ENCODE measurements at regions not wholly inside any gene's neighbourhood (a gene's known extent, or its start where the extent isn't known, plus 50 kb on each side); places are given as distances from the start of the nearest gene placed in this dataset.

GRCh38 chr4:54571293-54572151 lies 86.2 kb upstream of the KIT start:
- 73 to 78% methylated on average over 9 to 12 of the region's 12 CpGs for WGBS, 2 donors (ENCODE audit: low coverage in 1 of 2)
- in situ Hi-C loops (cut with MboI; ENCODE audit: low pct_ligation_motif_present in 1 of 4, low pct_unique_long_range_greater_than_20kb in 1 of 4, low sequenced_read_pairs in 3 of 4) (no loop called here), intact Hi-C loops (cut with DNase I; ENCODE audit: low total_unique reads) (no loop called here)
- DNase-seq = no peak
- H3K36me3 ChIP-seq = no peaks in the 10 kb centered on the region
- H3K4me3 ChIP-seq = no peak overlapping the region
- H3K4me1 ChIP-seq = peaks cover 0 to 5% (median 0%) of the 10 kb centered on the region in 4 donors
- H3K27ac ChIP-seq = no peak overlapping the region
- H3K27me3 ChIP-seq = no peaks in the 10 kb centered on the region
- TF ChIP-seq CTCF (IDR thresholded peaks at IDR 0.05) = no peak
- no peak for TF ChIP-seq POLR2A (IDR thresholded peaks at IDR 0.05)
- no peak for TF ChIP-seq EP300 (IDR thresholded peaks at IDR 0.05; ENCODE audit: low read depth)
- TF ChIP-seq POLR2AphosphoS5 (IDR thresholded peaks at IDR 0.05) = no peak
- no peaks in the 10 kb centered on the region for H3K9me3 ChIP-seq

- in situ Hi-C loops (cut with MboI; ENCODE audit: low pct_ligation_motif_present in 1 of 4, low pct_unique_long_range_greater_than_20kb in 1 of 4, low sequenced_read_pairs in 3 of 4) (no loop called here), intact Hi-C loops (cut with DNase I; ENCODE audit: low total_unique reads) (no loop called here)
- Histone ChIP-seq H3K27ac (no peak overlapping the region), H3K36me3 (no peaks in the 10 kb centered on the region), H3K4me1 (no peaks in the 10 kb centered on the region), H3K27me3 (no peaks in the 10 kb centered on the region), H3K9me3 (no peaks in the 10 kb centered on the region), H3K4me3 (no peak overlapping the region)
- TF ChIP-seq CTCF (IDR thresholded peaks at IDR 0.05) = no peak
- TF ChIP-seq EP300 (IDR thresholded peaks at IDR 0.05; ENCODE audit: low read depth) = no peak
- no peak for TF ChIP-seq POLR2A (IDR thresholded peaks at IDR 0.05)
- no peak for TF ChIP-seq POLR2AphosphoS5 (IDR thresholded peaks at IDR 0.05)
- DNase-seq = no peak
Measured at GRCh38 chr4:54572152-54572542, 85.6 kb upstream of the KIT start.

- in situ Hi-C loops (cut with MboI; ENCODE audit: low pct_ligation_motif_present in 1 of 4, low pct_unique_long_range_greater_than_20kb in 1 of 4, low sequenced_read_pairs in 3 of 4) = no loop called here
- Histone ChIP-seq H3K9me3 (no peaks in the 10 kb centered on the region), H3K4me3 (no peak overlapping the region), H3K4me1 (no peaks in the 10 kb centered on the region), H3K27ac (no peak overlapping the region), H3K27me3 (no peaks in the 10 kb centered on the region), H3K36me3 (no peaks in the 10 kb centered on the region)
- 88% methylated on average over 1 of the region's 1 CpG; no CpG with 5 or more reads in 1 of the 2 donors for WGBS, 2 donors (ENCODE audit: low coverage in 1 of 2)
- DNase-seq = no peak
- TF ChIP-seq POLR2A (IDR thresholded peaks at IDR 0.05) = no peak
- no peak for TF ChIP-seq CTCF (IDR thresholded peaks at IDR 0.05)
- no peak for TF ChIP-seq POLR2AphosphoS5 (IDR thresholded peaks at IDR 0.05)
- TF ChIP-seq EP300 (IDR thresholded peaks at IDR 0.05; ENCODE audit: low read depth) = no peak
- intact Hi-C loops (cut with DNase I; ENCODE audit: low total_unique reads) = no loop called here
Measured at GRCh38 chr4:54574500-54574899, 83.3 kb upstream of the KIT start.

GRCh38 chr4:54575919-54576318 lies 81.8 kb upstream of the KIT start:
- no peaks in the 10 kb centered on the region for H3K36me3 ChIP-seq
- WGBS, 2 donors (ENCODE audit: low coverage in 1 of 2) = 82 to 90% methylated on average over 2 of the region's 2 CpGs

More at GRCh38 chr4:54575919-54576318, 81.8 kb upstream of the KIT start:
- no peak for DNase-seq
- TF ChIP-seq CTCF (IDR thresholded peaks at IDR 0.05) (no peak), EP300 (IDR thresholded peaks at IDR 0.05; ENCODE audit: low read depth) (no peak), POLR2A (IDR thresholded peaks at IDR 0.05) (no peak), POLR2AphosphoS5 (IDR thresholded peaks at IDR 0.05) (no peak)
- H3K4me1 ChIP-seq = no peaks in the 10 kb centered on the region
- H3K27ac ChIP-seq = no peak overlapping the region
- no peak overlapping the region for H3K4me3 ChIP-seq
- intact Hi-C loops (cut with DNase I; ENCODE audit: low total_unique reads) (no loop called here), in situ Hi-C loops (cut with MboI; ENCODE audit: low pct_ligation_motif_present in 1 of 4, low pct_unique_long_range_greater_than_20kb in 1 of 4, low sequenced_read_pairs in 3 of 4) (no loop called here)
- H3K9me3 ChIP-seq = no peaks in the 10 kb centered on the region
- H3K27me3 ChIP-seq = no peaks in the 10 kb centered on the region

Data from transverse colon (tissue), 4 donors.